GM21515 (cell line): ENCODE measurements at regions not wholly inside any gene's neighbourhood (a gene's known extent, or its start where the extent isn't known, plus 50 kb on each side); places are given as distances from the start of the nearest gene placed in this dataset.
"Not testable (repeated sequence)": the region's sequence is repeated elsewhere in the genome, so short reads cannot be mapped to it uniquely, and the experiment has no call there.

Experiments used
- ATAC-seq: cut with Tn5 transposase; IDR thresholded peaks from one replicate; pipeline ENCODE4 v1.9.1; 2021; ENCODE audit not compliant: unreplicated experiment

- no peak for ATAC-seq
These were observed 90.8 kb upstream of the PELI2 start for GRCh38 chr14:56027421-56027820.

DNA sequence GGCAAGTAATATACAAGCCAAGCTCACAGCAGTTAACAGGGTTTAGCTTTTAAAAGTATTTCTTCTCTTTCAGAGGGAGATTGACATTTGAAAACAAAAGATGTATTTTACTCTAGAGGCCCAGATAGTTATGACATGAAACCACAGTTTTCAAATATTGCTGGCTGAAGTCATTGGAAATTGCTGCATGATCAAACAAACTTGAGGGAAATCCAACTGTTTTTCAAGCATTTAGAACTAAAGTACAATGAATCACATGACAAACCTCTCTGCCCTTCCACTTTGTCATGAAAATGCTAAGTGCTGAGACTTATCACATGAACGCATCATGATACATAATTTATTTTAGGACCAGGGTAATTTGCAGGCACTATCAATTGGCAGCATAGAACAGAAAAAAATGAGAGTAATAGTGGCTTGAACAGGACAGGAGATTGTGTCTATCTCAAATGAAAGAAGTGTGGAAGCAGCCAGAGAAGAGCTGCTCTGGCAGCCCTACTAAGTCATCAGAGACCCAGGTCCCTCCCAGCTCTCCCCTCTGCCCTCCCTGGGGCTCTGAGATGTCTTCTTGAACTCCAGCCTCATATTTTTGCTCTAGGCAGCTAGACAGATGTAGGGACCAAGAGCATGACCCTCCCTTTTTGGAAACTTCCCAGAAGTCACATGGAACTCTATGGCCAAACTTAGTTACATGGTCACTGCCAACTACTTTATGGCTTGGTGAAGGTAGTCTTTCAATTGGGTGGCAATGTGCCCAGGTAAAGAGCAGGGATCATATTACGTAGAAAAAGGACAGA, 90.1 kb upstream of the PELI2 start:
- ATAC-seq: no peak

GRCh38 chr14:56036353-56036752, 81.9 kb upstream of the PELI2 start:
- no peak for ATAC-seq

DNA sequence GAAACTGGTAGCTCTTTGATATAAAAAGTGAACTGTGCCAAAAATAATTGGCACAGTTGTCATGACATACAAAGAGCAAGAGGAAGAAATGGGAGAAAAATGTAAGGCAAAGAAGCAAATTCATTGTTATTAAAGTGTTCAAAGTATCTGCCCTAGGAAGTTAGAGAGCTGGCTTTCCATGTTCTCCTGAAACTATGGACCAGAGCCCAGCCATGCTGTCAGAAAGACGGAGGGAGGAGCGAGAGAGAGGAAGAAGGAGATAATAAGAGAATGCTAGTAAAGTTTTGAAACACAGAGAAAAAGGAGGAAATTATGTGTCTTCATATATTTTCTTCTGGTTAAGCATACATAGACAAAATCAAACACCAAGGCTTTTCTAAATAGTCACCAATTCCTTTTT, 78.1 kb upstream of the PELI2 start:
- ATAC-seq: no peak

- no peak for ATAC-seq
These were observed 74.0 kb upstream of the PELI2 start for GRCh38 chr14:56044196-56044595.

- ATAC-seq: no peak
These were observed 71.7 kb upstream of the PELI2 start for GRCh38 chr14:56046546-56046945.

DNA sequence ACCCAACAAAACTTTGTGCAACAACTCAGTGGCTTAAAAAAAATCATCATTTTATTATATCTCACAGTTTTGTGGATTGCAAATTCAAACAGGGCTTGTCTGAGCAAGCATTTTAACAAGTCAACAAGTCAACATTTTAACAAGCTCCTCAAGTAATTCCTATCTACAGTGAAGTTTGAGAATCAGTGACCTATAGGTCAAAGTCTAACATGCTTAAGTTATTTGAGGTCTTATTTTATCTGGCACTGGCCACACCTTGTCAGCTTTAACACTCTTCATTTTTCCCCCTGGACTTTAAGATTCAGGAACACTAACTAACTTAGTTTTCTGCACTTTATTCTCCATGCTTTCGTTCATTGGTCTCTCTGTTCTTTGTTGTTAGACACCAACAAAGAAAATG, 71.2 kb upstream of the PELI2 start:
- ATAC-seq: no peak

GRCh38 chr14:56049536-56049935, 68.7 kb upstream of the PELI2 start:
- ATAC-seq: no peak

DNA sequence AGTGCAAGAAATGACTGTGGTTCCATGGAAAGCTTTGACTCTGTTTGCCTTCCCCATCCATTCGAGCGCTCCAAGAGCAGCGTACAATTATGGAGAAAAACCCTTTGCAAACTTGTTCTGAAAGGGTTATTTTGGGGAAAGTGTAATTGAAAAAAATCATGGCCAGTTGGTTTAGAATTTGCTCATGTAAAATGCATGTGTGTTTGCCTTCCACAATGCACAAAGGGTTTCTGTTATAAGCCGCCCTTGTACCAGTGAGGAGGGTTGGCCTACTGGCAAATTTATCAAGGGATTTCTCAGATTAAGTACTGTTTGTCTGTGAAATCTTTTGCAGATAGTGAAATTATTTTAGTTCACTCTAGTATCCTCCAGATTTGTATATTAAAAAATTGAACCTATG, 62.7 kb upstream of the PELI2 start:
- no peak for ATAC-seq

GRCh38 chr14:56056031-56056430, 62.2 kb upstream of the PELI2 start:
- ATAC-seq: no peak

DNA sequence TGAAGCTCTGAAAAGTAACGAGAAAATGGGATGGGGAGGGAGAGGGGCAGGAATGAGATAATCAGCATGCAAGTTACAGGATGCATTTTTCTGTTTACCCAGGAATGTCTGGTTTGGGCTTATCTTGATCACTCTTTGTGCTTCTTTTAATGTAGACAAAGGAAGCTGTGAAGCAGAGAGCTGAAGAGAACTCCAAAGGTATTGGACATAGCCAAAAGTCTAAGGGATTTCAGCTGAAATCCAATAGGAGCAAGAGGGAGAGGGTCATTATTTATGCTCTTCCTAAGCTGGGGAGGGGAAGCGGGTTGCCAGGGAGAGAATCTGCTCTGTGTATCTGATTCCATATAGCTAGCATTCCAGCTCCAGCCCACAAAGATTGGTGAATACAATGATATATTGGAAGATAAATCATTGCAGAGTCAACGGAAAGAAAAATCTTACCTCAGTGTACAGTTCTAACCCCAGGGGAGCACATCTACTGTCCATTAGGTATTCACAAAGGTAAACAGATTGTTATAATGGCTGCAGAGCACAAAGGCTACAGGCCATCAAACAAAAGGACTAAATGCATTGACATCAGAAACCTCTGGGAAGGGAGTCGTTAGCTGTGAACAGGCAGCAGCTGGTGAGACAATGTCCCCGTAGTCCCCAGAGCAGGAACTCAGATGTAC, 61.0 kb upstream of the PELI2 start:
- no peak for ATAC-seq

GRCh38 chr14:56057767-56058166, 60.4 kb upstream of the PELI2 start:
- no peak for ATAC-seq

DNA sequence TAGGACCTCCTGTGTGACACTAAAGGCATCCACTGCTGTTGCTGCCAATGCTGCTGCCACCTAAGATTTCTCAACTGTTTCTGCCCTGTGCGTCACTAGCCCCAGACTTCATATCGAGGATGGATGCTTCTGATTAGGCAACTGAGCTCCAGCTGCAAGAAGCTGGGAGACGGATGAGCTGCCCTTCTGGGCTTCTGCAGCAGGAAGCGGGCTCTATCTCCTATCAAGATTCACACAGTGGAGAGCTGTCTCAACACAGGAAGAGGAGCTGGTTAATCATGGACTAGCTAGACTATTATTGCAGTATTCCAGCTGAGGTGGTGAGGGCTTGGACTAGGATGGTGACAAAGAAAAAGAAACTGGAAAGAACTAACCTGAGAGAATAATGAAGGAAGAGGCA, 59.2 kb upstream of the PELI2 start:
- ATAC-seq: no peak

DNA sequence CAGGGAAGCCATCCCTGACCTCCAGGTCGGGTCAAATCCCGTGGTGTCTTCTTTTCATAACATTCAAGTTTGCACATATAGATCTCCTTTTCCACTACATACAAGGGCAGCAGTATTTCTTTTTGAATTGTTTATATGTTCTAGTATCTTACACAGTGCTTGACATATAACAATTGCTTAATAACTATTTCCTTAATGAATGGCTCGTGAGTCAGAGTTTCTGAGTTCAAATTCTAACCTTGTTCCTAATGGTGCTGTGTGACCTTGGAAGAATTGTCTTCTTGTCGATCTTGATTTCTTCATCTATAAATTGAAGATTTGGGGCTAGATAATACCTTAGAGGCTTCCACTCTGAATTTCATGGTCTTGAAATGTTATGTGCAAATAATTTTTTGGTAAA, 57.2 kb upstream of the PELI2 start:
- no peak for ATAC-seq

DNA sequence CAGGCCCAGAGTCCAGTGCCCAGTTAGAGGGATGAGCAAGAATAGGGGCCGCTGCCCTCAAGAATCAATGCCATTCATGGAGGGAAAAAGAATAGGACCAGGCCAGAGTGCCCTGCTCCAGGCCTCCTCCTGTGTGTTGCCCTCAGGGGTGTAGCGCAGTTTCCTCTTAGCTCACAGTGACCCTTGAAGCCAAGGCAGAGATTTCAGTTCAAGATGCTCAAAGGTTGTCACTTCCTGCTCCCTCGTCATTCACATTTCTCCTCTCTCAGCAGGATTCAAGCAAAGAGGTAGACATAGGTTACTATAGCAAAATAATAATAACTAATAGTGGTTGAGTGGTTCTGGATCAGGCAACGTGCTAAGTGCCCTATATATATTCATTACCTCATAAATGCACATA, 55.1 kb upstream of the PELI2 start:
- no peak for ATAC-seq

DNA sequence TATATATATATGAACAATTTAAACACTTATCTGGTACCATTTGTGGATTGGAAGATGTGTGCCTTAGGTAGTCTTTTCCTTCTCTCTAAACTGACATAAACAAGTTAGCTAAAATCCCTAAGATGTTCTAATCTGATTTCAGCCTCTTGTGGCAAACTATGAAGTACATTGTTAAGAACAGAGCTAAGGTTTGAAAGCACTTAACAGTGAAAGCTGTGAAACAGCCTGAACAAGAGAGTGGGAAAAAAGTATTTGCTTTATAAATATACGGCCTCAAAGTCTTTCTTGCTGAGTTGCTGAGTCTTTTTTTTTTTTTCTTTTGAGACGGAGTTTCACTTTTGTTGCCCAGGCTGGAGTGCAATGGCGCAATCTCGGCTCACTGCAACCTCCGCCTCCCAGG, 53.7 kb upstream of the PELI2 start:
- no peak for ATAC-seq

DNA sequence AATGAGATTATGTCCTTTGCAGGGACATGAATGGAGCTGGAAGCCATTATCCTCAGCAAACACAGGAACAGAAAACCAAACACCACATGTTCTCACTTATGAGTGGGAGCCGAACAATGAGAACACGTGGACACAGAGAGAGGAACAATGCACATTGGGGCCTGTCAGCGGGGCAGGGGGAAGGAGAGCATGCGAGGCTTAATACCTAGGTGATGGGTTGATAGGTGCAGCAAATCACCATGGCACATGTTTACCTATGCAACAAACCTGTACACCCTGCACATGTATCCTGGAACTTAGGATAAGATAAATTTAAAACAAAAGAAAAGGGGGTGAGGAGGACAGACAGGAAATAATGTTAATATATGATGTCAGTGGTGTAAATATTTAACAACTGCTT, 53.0 kb upstream of the PELI2 start:
- not testable (repeated sequence) for ATAC-seq

DNA sequence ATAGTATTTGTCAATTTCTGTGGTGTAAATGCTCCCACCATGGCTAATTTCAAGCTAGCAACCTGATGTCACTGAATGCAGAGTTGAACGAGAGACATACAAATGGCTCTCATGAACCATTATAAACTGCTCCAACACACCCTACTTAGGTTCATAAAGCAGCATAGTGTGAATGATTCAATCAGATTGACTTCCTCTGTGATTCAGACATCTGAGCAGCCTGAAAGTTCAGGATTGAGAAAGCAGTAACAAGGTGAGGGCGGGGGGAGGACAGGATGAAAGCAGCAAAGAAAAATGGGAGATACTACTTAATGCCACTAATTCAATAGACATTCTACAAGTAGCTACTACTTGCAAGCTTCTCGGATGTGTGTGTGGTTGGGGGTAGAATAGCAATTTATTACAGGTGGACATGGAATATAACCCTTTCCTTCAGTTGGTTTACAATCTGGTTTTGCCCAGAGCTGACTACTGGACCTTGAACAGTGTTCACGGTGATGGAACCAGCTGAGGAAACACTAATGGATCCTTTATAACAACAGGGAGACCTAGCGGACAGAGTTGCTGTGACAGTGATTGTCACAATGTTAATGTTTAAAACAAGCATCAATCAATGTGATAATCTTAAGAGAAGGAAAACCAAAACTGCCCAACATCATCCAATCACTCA, 52.5 kb upstream of the PELI2 start:
- no peak for ATAC-seq
